ENCODE measurements at regions not wholly inside any gene's neighbourhood (a gene's known extent, or its start where the extent isn't known, plus 50 kb on each side); places are given as distances from the start of the nearest gene placed in this dataset.
A peak's percentile ranks its signal among the peaks of the same experiment; 100 is the strongest.

GRCh38 chr6:140300331-140300730 is 925.9 kb upstream of the CITED2 start:
- TF ChIP-seq CTCF (IDR thresholded peaks at IDR 0.05; ENCODE audit: extremely low read depth, low read depth, low read length), result no peak
- DNase-seq (ENCODE audit: insufficient read length, low spot score, missing footprints), result no peak

GRCh38 chr6:140289186-140289585 is 914.7 kb upstream of the CITED2 start:
- Histone ChIP-seq H3K27me3 (ENCODE audit: insufficient read depth, low read length) (no peaks in the 10 kb centered on the region), H3K4me1 (ENCODE audit: insufficient read depth, low read length) (no peaks in the 10 kb centered on the region)
- DNase-seq (ENCODE audit: insufficient read length, low spot score, missing footprints), result peak; percentile 1

More at GRCh38 chr6:140300331-140300730, 925.9 kb upstream of the CITED2 start:
- H3K36me3 ChIP-seq (ENCODE audit: insufficient read depth, low read length), result no peaks in the 10 kb centered on the region
- no peak overlapping the region for H3K4me3 ChIP-seq (ENCODE audit: insufficient read depth, low read length)
- H3K4me2 ChIP-seq (ENCODE audit: insufficient read depth, low read length), result no peak overlapping the region
- H3K27ac ChIP-seq (ENCODE audit: low read depth, low read length), result no peak overlapping the region
- no peaks in the 10 kb centered on the region for H3K79me2 ChIP-seq (ENCODE audit: insufficient read depth, low read length)
- H3K9me3 ChIP-seq (ENCODE audit: low read depth, low read length), result no peaks in the 10 kb centered on the region
- no peak overlapping the region for H2AFZ ChIP-seq (ENCODE audit: low read length)
- H3K27me3 ChIP-seq (ENCODE audit: insufficient read depth, low read length), result no peaks in the 10 kb centered on the region
- H3K4me1 ChIP-seq (ENCODE audit: insufficient read depth, low read length), result peaks cover 6% of the 10 kb centered on the region
- H4K20me1 ChIP-seq (ENCODE audit: insufficient read depth, low read length), result no peaks in the 10 kb centered on the region

GRCh38 chr6:140285998-140286690 is 911.7 kb upstream of the CITED2 start:
- Histone ChIP-seq H3K4me1 (ENCODE audit: insufficient read depth, low read length) (no peaks in the 10 kb centered on the region), H2AFZ (ENCODE audit: low read length) (no peak overlapping the region), H4K20me1 (ENCODE audit: insufficient read depth, low read length) (no peaks in the 10 kb centered on the region), H3K27me3 (ENCODE audit: insufficient read depth, low read length) (no peaks in the 10 kb centered on the region), H3K36me3 (ENCODE audit: insufficient read depth, low read length) (no peaks in the 10 kb centered on the region), H3K27ac (ENCODE audit: low read depth, low read length) (no peak overlapping the region), H3K79me2 (ENCODE audit: insufficient read depth, low read length) (no peaks in the 10 kb centered on the region), H3K4me3 (ENCODE audit: insufficient read depth, low read length) (no peak overlapping the region), H3K4me2 (ENCODE audit: insufficient read depth, low read length) (no peak overlapping the region), H3K9me3 (ENCODE audit: low read depth, low read length) (no peaks in the 10 kb centered on the region)
- no peak for TF ChIP-seq CTCF (IDR thresholded peaks at IDR 0.05; ENCODE audit: extremely low read depth, low read depth, low read length)
- no peak for DNase-seq (ENCODE audit: insufficient read length, low spot score, missing footprints)

More at GRCh38 chr6:140289186-140289585, 914.7 kb upstream of the CITED2 start:
- peak overlapping the region; percentile 27 for H2AFZ ChIP-seq (ENCODE audit: low read length)
- H3K4me3 ChIP-seq (ENCODE audit: insufficient read depth, low read length), result no peak overlapping the region
- H3K4me2 ChIP-seq (ENCODE audit: insufficient read depth, low read length), result no peak overlapping the region
- H4K20me1 ChIP-seq (ENCODE audit: insufficient read depth, low read length), result no peaks in the 10 kb centered on the region
- no peaks in the 10 kb centered on the region for H3K79me2 ChIP-seq (ENCODE audit: insufficient read depth, low read length)
- H3K9me3 ChIP-seq (ENCODE audit: low read depth, low read length), result no peaks in the 10 kb centered on the region
- no peak for TF ChIP-seq CTCF (IDR thresholded peaks at IDR 0.05; ENCODE audit: extremely low read depth, low read depth, low read length)
- H3K27ac ChIP-seq (ENCODE audit: low read depth, low read length), result no peak overlapping the region
- H3K36me3 ChIP-seq (ENCODE audit: insufficient read depth, low read length), result no peaks in the 10 kb centered on the region

GRCh38 chr6:140285471-140285870 is 911.0 kb upstream of the CITED2 start:
- no peaks in the 10 kb centered on the region for H3K36me3 ChIP-seq (ENCODE audit: insufficient read depth, low read length)
- H4K20me1 ChIP-seq (ENCODE audit: insufficient read depth, low read length), result no peaks in the 10 kb centered on the region
- no peaks in the 10 kb centered on the region for H3K4me1 ChIP-seq (ENCODE audit: insufficient read depth, low read length)
- H3K9me3 ChIP-seq (ENCODE audit: low read depth, low read length), result no peaks in the 10 kb centered on the region
- no peak overlapping the region for H3K4me3 ChIP-seq (ENCODE audit: insufficient read depth, low read length)
- H3K27ac ChIP-seq (ENCODE audit: low read depth, low read length), result no peak overlapping the region
- H3K27me3 ChIP-seq (ENCODE audit: insufficient read depth, low read length), result no peaks in the 10 kb centered on the region
- no peak for DNase-seq (ENCODE audit: insufficient read length, low spot score, missing footprints)
- peak overlapping the region; percentile 57 for H2AFZ ChIP-seq (ENCODE audit: low read length)
- no peak for TF ChIP-seq CTCF (IDR thresholded peaks at IDR 0.05; ENCODE audit: extremely low read depth, low read depth, low read length)
- H3K79me2 ChIP-seq (ENCODE audit: insufficient read depth, low read length), result no peaks in the 10 kb centered on the region
- H3K4me2 ChIP-seq (ENCODE audit: insufficient read depth, low read length), result no peak overlapping the region
